ENCODE measurements at regions not wholly inside any gene's neighbourhood (a gene's known extent, or its start where the extent isn't known, plus 50 kb on each side); places are given as distances from the start of the nearest gene placed in this dataset.

- DNase-seq (ENCODE audit: low read depth in 2 of 2) = no peak
These were observed 186.7 kb downstream of the BMP2 start for GRCh38 chr20:6954219-6954618.

GRCh38 chr20:6956056-6956455 is 188.6 kb downstream of the BMP2 start:
- DNase-seq (ENCODE audit: low read depth in 2 of 2) = no peak

GRCh38 chr20:6956574-6956973 is 189.1 kb downstream of the BMP2 start:
- peak in 1 of 2 donors; percentile 6 for DNase-seq (ENCODE audit: low read depth in 2 of 2)

GRCh38 chr20:6959900-6960312 is 192.4 kb downstream of the BMP2 start:
- DNase-seq (ENCODE audit: low read depth in 2 of 2) = no peak

- no peak for DNase-seq (ENCODE audit: low read depth in 2 of 2)
These were observed 199.2 kb downstream of the BMP2 start for GRCh38 chr20:6966721-6967120.

GRCh38 chr20:6974838-6975237 is 207.4 kb downstream of the BMP2 start:
- no peak for DNase-seq (ENCODE audit: low read depth in 2 of 2)

GRCh38 chr20:6975311-6975710 is 207.8 kb downstream of the BMP2 start:
- no peak for DNase-seq (ENCODE audit: low read depth in 2 of 2)

GRCh38 chr20:6976106-6976900 is 208.8 kb downstream of the BMP2 start:
- DNase-seq (ENCODE audit: low read depth in 2 of 2) = no peak

- DNase-seq (ENCODE audit: low read depth in 2 of 2) = no peak
These were observed 212.1 kb downstream of the BMP2 start for GRCh38 chr20:6979621-6980020.

GRCh38 chr20:6993011-6993410 is 225.5 kb downstream of the BMP2 start:
- no peak for DNase-seq (ENCODE audit: low read depth in 2 of 2)

GRCh38 chr20:6993511-6993910 is 226.0 kb downstream of the BMP2 start:
- DNase-seq (ENCODE audit: low read depth in 2 of 2) = no peak

GRCh38 chr20:6994452-6994851 is 227.0 kb downstream of the BMP2 start:
- DNase-seq (ENCODE audit: low read depth in 2 of 2) = no peak

- DNase-seq (ENCODE audit: low read depth in 2 of 2) = no peak
These were observed 231.4 kb downstream of the BMP2 start for GRCh38 chr20:6998909-6999308.

- DNase-seq (ENCODE audit: low read depth in 2 of 2) = no peak
These were observed 231.9 kb downstream of the BMP2 start for GRCh38 chr20:6999381-6999780.

- peak in 1 of 2 donors; percentile 1 for DNase-seq (ENCODE audit: low read depth in 2 of 2)
These were observed 236.1 kb downstream of the BMP2 start for GRCh38 chr20:7003598-7003997.

- no peak for DNase-seq (ENCODE audit: low read depth in 2 of 2)
These were observed 237.3 kb downstream of the BMP2 start for GRCh38 chr20:7004801-7005200.

GRCh38 chr20:7010527-7010926 is 243.0 kb downstream of the BMP2 start:
- no peak for DNase-seq (ENCODE audit: low read depth in 2 of 2)

GRCh38 chr20:7015257-7015656 is 247.8 kb downstream of the BMP2 start:
- no peak for DNase-seq (ENCODE audit: low read depth in 2 of 2)

GRCh38 chr20:7022597-7022996 is 255.1 kb downstream of the BMP2 start:
- DNase-seq (ENCODE audit: low read depth in 2 of 2) = no peak

- no peak for DNase-seq (ENCODE audit: low read depth in 2 of 2)
These were observed 258.1 kb downstream of the BMP2 start for GRCh38 chr20:7025635-7026034.

- DNase-seq (ENCODE audit: low read depth in 2 of 2) = no peak
These were observed 261.5 kb downstream of the BMP2 start for GRCh38 chr20:7029019-7029418.

GRCh38 chr20:7031222-7031621 is 263.7 kb downstream of the BMP2 start:
- no peak for DNase-seq (ENCODE audit: low read depth in 2 of 2)

GRCh38 chr20:7038029-7038428 is 270.5 kb downstream of the BMP2 start:
- DNase-seq (ENCODE audit: low read depth in 2 of 2) = no peak

GRCh38 chr20:7057611-7058010 is 290.1 kb downstream of the BMP2 start:
- no peak for DNase-seq (ENCODE audit: low read depth in 2 of 2)

Data from lung microvascular endothelial cell (primary cell).